ENCODE measurements at regions not wholly inside any gene's neighbourhood (a gene's known extent, or its start where the extent isn't known, plus 50 kb on each side); places are given as distances from the start of the nearest gene placed in this dataset.

- DNase-seq: no peak
- WGBS (ENCODE audit: insufficient coverage): 36% methylated on average over 1 of the region's 2 CpGs
- H3K9me3 ChIP-seq (replicated peaks; ENCODE audit: control insufficient read depth, low read depth, low read length): no peaks in the 10 kb centered on the region
- H3K27me3 ChIP-seq (ENCODE audit: control insufficient read depth, insufficient read depth, low read length): no peaks in the 10 kb centered on the region
- H3K36me3 ChIP-seq (ENCODE audit: control insufficient read depth, insufficient read depth, low read length): no peaks in the 10 kb centered on the region
- H3K4me1 ChIP-seq (ENCODE audit: control insufficient read depth, insufficient read depth, low read length): no peaks in the 10 kb centered on the region
- no peak overlapping the region for H3K27ac ChIP-seq (ENCODE audit: low read length)
- H3K4me3 ChIP-seq (ENCODE audit: low read length): no peak overlapping the region
Observed at GRCh38 chr3:18250991-18251390, 174.1 kb downstream of the SATB1 start.

DNA sequence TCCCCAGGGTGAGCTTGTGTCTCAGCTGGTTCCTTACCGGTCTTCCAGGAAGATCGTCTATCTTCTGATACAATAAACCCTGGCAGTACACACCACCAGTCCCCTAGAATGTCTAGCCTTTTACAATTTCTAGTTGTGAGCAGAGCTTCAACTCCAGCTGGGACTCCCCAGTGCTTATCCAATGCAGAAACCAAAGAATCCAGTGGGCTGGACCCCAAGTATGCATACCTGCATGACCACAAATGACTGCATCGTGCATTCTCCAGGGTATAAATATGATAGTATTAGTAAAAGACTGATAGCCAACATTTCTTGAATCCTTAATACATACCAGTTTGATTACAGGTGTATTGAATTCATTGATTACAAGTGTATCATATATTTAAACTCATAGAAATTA is 176.0 kb downstream of the SATB1 start:
- Histone ChIP-seq H3K4me3 (ENCODE audit: low read length) (no peak overlapping the region), H3K4me1 (ENCODE audit: control insufficient read depth, insufficient read depth, low read length) (no peaks in the 10 kb centered on the region), H3K27ac (ENCODE audit: low read length) (no peak overlapping the region), H3K36me3 (ENCODE audit: control insufficient read depth, insufficient read depth, low read length) (no peaks in the 10 kb centered on the region), H3K9me3 (replicated peaks; ENCODE audit: control insufficient read depth, low read depth, low read length) (no peaks in the 10 kb centered on the region), H3K27me3 (ENCODE audit: control insufficient read depth, insufficient read depth, low read length) (no peaks in the 10 kb centered on the region)
- no peak for DNase-seq
- WGBS (ENCODE audit: insufficient coverage): 65% methylated on average over 2 of the region's 3 CpGs

- Histone ChIP-seq H3K4me3 (ENCODE audit: low read length) (no peak overlapping the region), H3K27me3 (ENCODE audit: control insufficient read depth, insufficient read depth, low read length) (no peaks in the 10 kb centered on the region), H3K36me3 (ENCODE audit: control insufficient read depth, insufficient read depth, low read length) (no peaks in the 10 kb centered on the region), H3K27ac (ENCODE audit: low read length) (no peak overlapping the region), H3K9me3 (replicated peaks; ENCODE audit: control insufficient read depth, low read depth, low read length) (no peaks in the 10 kb centered on the region), H3K4me1 (ENCODE audit: control insufficient read depth, insufficient read depth, low read length) (no peaks in the 10 kb centered on the region)
- no peak for DNase-seq
- no CpG with 5 or more reads among the region's 2 CpGs for WGBS (ENCODE audit: insufficient coverage)
Observed at GRCh38 chr3:18247776-18248310, 177.3 kb downstream of the SATB1 start.

GRCh38 chr3:18247139-18247695 is 177.9 kb downstream of the SATB1 start:
- Histone ChIP-seq H3K27me3 (ENCODE audit: control insufficient read depth, insufficient read depth, low read length) (no peaks in the 10 kb centered on the region), H3K4me3 (ENCODE audit: low read length) (no peak overlapping the region), H3K9me3 (replicated peaks; ENCODE audit: control insufficient read depth, low read depth, low read length) (no peaks in the 10 kb centered on the region), H3K36me3 (ENCODE audit: control insufficient read depth, insufficient read depth, low read length) (no peaks in the 10 kb centered on the region), H3K27ac (ENCODE audit: low read length) (no peak overlapping the region), H3K4me1 (ENCODE audit: control insufficient read depth, insufficient read depth, low read length) (no peaks in the 10 kb centered on the region)
- DNase-seq: no peak

DNA sequence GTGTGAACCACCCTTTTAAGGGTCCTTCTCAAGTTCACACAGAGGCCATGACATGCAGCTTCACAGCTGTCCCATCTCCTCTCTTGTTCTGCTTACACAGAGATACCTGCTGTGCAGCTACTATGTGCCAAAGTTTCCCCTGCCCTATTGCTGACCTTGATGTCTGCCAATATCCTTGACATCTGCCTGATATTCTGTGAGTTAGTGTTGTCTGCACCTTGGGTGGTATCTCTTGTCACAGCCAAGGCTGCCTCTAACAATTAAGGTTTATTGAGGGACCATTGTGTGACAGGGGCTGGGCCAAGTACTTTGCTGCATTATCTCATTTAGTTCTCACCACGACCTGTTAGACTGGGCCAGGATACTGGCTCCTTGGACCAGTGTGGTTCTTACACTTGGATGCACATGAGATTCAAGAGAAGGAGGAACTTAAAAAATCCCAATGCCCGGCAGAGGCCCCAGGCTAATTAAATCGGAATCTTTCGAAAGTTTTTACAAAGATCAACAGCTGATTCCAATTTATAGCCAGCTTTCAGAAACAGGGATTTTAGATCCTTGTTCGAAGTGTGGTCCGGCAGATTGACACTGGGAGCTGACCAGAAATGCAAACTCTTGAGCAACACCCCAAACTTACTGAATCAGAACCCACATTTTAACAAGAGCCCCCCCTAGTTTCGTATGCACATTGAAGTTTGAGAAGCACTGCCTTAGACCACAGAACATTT is 178.6 kb downstream of the SATB1 start:
- no peaks in the 10 kb centered on the region for H3K4me1 ChIP-seq (ENCODE audit: control insufficient read depth, insufficient read depth, low read length)
- no peaks in the 10 kb centered on the region for H3K9me3 ChIP-seq (replicated peaks; ENCODE audit: control insufficient read depth, low read depth, low read length)
- H3K27me3 ChIP-seq (ENCODE audit: control insufficient read depth, insufficient read depth, low read length): no peaks in the 10 kb centered on the region
- no peaks in the 10 kb centered on the region for H3K36me3 ChIP-seq (ENCODE audit: control insufficient read depth, insufficient read depth, low read length)
- no peak for DNase-seq
- H3K4me3 ChIP-seq (ENCODE audit: low read length): no peak overlapping the region
- 35% methylated on average over 7 of the region's 7 CpGs for WGBS (ENCODE audit: insufficient coverage)
- H3K27ac ChIP-seq (ENCODE audit: low read length): no peak overlapping the region

GRCh38 chr3:18245721-18246120 is 179.4 kb downstream of the SATB1 start:
- Histone ChIP-seq H3K4me3 (ENCODE audit: low read length) (no peak overlapping the region), H3K27ac (ENCODE audit: low read length) (no peak overlapping the region), H3K36me3 (ENCODE audit: control insufficient read depth, insufficient read depth, low read length) (no peaks in the 10 kb centered on the region), H3K4me1 (ENCODE audit: control insufficient read depth, insufficient read depth, low read length) (no peaks in the 10 kb centered on the region), H3K27me3 (ENCODE audit: control insufficient read depth, insufficient read depth, low read length) (no peaks in the 10 kb centered on the region), H3K9me3 (replicated peaks; ENCODE audit: control insufficient read depth, low read depth, low read length) (no peaks in the 10 kb centered on the region)
- no CpG with 5 or more reads among the region's 4 CpGs for WGBS (ENCODE audit: insufficient coverage)
- no peak for DNase-seq

- Histone ChIP-seq H3K36me3 (ENCODE audit: control insufficient read depth, insufficient read depth, low read length) (no peaks in the 10 kb centered on the region), H3K4me3 (ENCODE audit: low read length) (no peak overlapping the region), H3K4me1 (ENCODE audit: control insufficient read depth, insufficient read depth, low read length) (no peaks in the 10 kb centered on the region), H3K27me3 (ENCODE audit: control insufficient read depth, insufficient read depth, low read length) (no peaks in the 10 kb centered on the region), H3K9me3 (replicated peaks; ENCODE audit: control insufficient read depth, low read depth, low read length) (no peaks in the 10 kb centered on the region), H3K27ac (ENCODE audit: low read length) (no peak overlapping the region)
- no peak for DNase-seq
- no CpG with 5 or more reads among the region's 1 CpG for WGBS (ENCODE audit: insufficient coverage)
Observed at GRCh38 chr3:18241837-18242236, 183.3 kb downstream of the SATB1 start.

- no CpG with 5 or more reads among the region's 2 CpGs for whole genome bisulfite sequencing (ENCODE audit: insufficient coverage)
Observed at GRCh38 chr3:18239674-18240073, 185.5 kb downstream of the SATB1 start.

DNA sequence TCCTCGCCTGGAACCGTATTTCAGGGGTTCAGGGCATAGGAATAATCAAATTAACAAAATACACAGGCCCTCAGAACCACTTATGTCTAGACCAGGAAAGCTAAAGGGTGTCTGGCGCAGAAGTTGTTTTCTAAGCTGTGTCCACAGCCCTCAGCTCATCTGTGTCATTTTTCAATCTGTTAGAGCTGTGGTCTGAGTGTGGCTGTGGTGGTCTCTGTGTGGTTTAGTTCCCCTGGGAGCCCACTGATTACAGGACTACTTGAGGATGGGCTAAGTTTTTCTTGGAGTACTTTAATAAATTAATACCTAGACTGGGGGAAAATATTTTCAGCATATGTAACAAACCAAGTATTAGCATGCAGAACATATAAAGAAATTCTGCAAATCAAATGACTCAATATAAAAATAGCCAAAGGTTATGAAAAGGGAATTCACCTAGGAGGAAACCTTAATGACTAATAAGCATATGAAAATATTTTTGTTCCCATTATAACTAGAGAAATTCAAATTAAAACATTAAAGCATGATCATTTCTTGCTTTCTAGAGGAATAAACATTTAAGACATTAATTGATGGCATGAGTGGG is 186.3 kb downstream of the SATB1 start:
- no peaks in the 10 kb centered on the region for H3K9me3 ChIP-seq (replicated peaks; ENCODE audit: control insufficient read depth, low read depth, low read length)
- no peaks in the 10 kb centered on the region for H3K4me1 ChIP-seq (ENCODE audit: control insufficient read depth, insufficient read depth, low read length)
- no peak for DNase-seq
- H3K27me3 ChIP-seq (ENCODE audit: control insufficient read depth, insufficient read depth, low read length): no peaks in the 10 kb centered on the region
- no peaks in the 10 kb centered on the region for H3K36me3 ChIP-seq (ENCODE audit: control insufficient read depth, insufficient read depth, low read length)
- no peak overlapping the region for H3K4me3 ChIP-seq (ENCODE audit: low read length)
- WGBS (ENCODE audit: insufficient coverage): no CpG with 5 or more reads among the region's 3 CpGs
- no peak overlapping the region for H3K27ac ChIP-seq (ENCODE audit: low read length)

More at GRCh38 chr3:18239674-18240073, 185.5 kb downstream of the SATB1 start:
- Histone ChIP-seq H3K27me3 (ENCODE audit: control insufficient read depth, insufficient read depth, low read length) (no peaks in the 10 kb centered on the region), H3K27ac (ENCODE audit: low read length) (no peak overlapping the region), H3K9me3 (replicated peaks; ENCODE audit: control insufficient read depth, low read depth, low read length) (no peaks in the 10 kb centered on the region), H3K4me3 (ENCODE audit: low read length) (no peak overlapping the region), H3K4me1 (ENCODE audit: control insufficient read depth, insufficient read depth, low read length) (no peaks in the 10 kb centered on the region), H3K36me3 (ENCODE audit: control insufficient read depth, insufficient read depth, low read length) (no peaks in the 10 kb centered on the region)
- no peak for DNase-seq

- Histone ChIP-seq H3K36me3 (ENCODE audit: control insufficient read depth, insufficient read depth, low read length) (no peaks in the 10 kb centered on the region), H3K27ac (ENCODE audit: low read length) (no peak overlapping the region), H3K9me3 (replicated peaks; ENCODE audit: control insufficient read depth, low read depth, low read length) (no peaks in the 10 kb centered on the region), H3K4me3 (ENCODE audit: low read length) (no peak overlapping the region), H3K27me3 (ENCODE audit: control insufficient read depth, insufficient read depth, low read length) (no peaks in the 10 kb centered on the region), H3K4me1 (ENCODE audit: control insufficient read depth, insufficient read depth, low read length) (no peaks in the 10 kb centered on the region)
- no peak for DNase-seq
- WGBS (ENCODE audit: insufficient coverage): no CpG with 5 or more reads among the region's 2 CpGs
Observed at GRCh38 chr3:18238332-18238731, 186.8 kb downstream of the SATB1 start.

Measured in muscle of leg (tissue), 3 donors.